ENCODE measurements at regions not wholly inside any gene's neighbourhood (a gene's known extent, or its start where the extent isn't known, plus 50 kb on each side); places are given as distances from the start of the nearest gene placed in this dataset.

GRCh38 chr6:40148882-40149573 lies 214.8 kb upstream of the MOCS1 start:
- ChIA-PET CTCF (no interaction called here), POLR2A (ENCODE audit: low non-redundant PET) (no interaction called here)
- intact Hi-C loops (cut with micrococcal nuclease; ENCODE audit: unreplicated experiment), result no loop called here
- H3K4me1 ChIP-seq (ENCODE audit: insufficient read depth, low read length, poor library complexity, severe bottlenecking), result no peaks in the 10 kb centered on the region
- H3K9me3 ChIP-seq (ENCODE audit: low read depth, low read length, poor library complexity, severe bottlenecking), result no peaks in the 10 kb centered on the region
- H3K4me3 ChIP-seq (ENCODE audit: low read depth, low read length, poor library complexity, severe bottlenecking), result no peak overlapping the region
- H3K27me3 ChIP-seq (replicated peaks; ENCODE audit: insufficient read depth, low read depth, low read length, poor library complexity), result peaks cover 16% of the 10 kb centered on the region
- DNase-seq (ENCODE audit: low spot score), result no peak
- BruUV-seq (replicated peaks), result no TSS peak
- TF ChIP-seq EZH2 (IDR thresholded peaks at IDR 0.05; ENCODE audit: borderline replicate concordance, low read depth, low read length, poor library complexity, severe bottlenecking) (no peak), CTCF (conservative IDR thresholded peaks at IDR 0.05; ENCODE audit: low read depth, low read length) (no peak)
- no peaks in the 10 kb centered on the region for H3K36me3 ChIP-seq (ENCODE audit: insufficient read depth, low read length, poor library complexity, severe bottlenecking)
- no peak overlapping the region for H3K27ac ChIP-seq (ENCODE audit: low read depth, low read length, poor library complexity, severe bottlenecking)

GRCh38 chr6:40146902-40147301 lies 212.6 kb upstream of the MOCS1 start:
- no peak for TF ChIP-seq EZH2 (IDR thresholded peaks at IDR 0.05; ENCODE audit: borderline replicate concordance, low read depth, low read length, poor library complexity, severe bottlenecking)
- no peak for TF ChIP-seq CTCF (conservative IDR thresholded peaks at IDR 0.05; ENCODE audit: low read depth, low read length)
- Histone ChIP-seq H3K9me3 (ENCODE audit: low read depth, low read length, poor library complexity, severe bottlenecking) (no peaks in the 10 kb centered on the region), H3K4me1 (ENCODE audit: insufficient read depth, low read length, poor library complexity, severe bottlenecking) (no peaks in the 10 kb centered on the region), H3K27ac (ENCODE audit: low read depth, low read length, poor library complexity, severe bottlenecking) (no peak overlapping the region), H3K27me3 (replicated peaks; ENCODE audit: insufficient read depth, low read depth, low read length, poor library complexity) (peaks cover 16% of the 10 kb centered on the region), H3K36me3 (ENCODE audit: insufficient read depth, low read length, poor library complexity, severe bottlenecking) (no peaks in the 10 kb centered on the region), H3K4me3 (ENCODE audit: low read depth, low read length, poor library complexity, severe bottlenecking) (no peak overlapping the region)
- CTCF ChIA-PET, result no interaction called here
- POLR2A ChIA-PET (ENCODE audit: low non-redundant PET), result no interaction called here
- intact Hi-C loops (cut with micrococcal nuclease; ENCODE audit: unreplicated experiment), result no loop called here
- no TSS peak for BruUV-seq (replicated peaks)
- no peak for DNase-seq (ENCODE audit: low spot score)

- no peak overlapping the region for H3K4me3 ChIP-seq (ENCODE audit: low read depth, low read length, poor library complexity, severe bottlenecking)
- TF ChIP-seq CTCF (conservative IDR thresholded peaks at IDR 0.05; ENCODE audit: low read depth, low read length) (no peak), EZH2 (IDR thresholded peaks at IDR 0.05; ENCODE audit: borderline replicate concordance, low read depth, low read length, poor library complexity, severe bottlenecking) (no peak)
- H3K4me1 ChIP-seq (ENCODE audit: insufficient read depth, low read length, poor library complexity, severe bottlenecking), result no peaks in the 10 kb centered on the region
- ChIA-PET CTCF (no interaction called here), POLR2A (ENCODE audit: low non-redundant PET) (no interaction called here)
- no peak overlapping the region for H3K27ac ChIP-seq (ENCODE audit: low read depth, low read length, poor library complexity, severe bottlenecking)
- no peaks in the 10 kb centered on the region for H3K9me3 ChIP-seq (ENCODE audit: low read depth, low read length, poor library complexity, severe bottlenecking)
- intact Hi-C loops (cut with micrococcal nuclease; ENCODE audit: unreplicated experiment), result no loop called here
- no peak for DNase-seq (ENCODE audit: low spot score)
- no peaks in the 10 kb centered on the region for H3K36me3 ChIP-seq (ENCODE audit: insufficient read depth, low read length, poor library complexity, severe bottlenecking)
- BruUV-seq (replicated peaks), result no TSS peak
- peaks cover 4% of the 10 kb centered on the region for H3K27me3 ChIP-seq (replicated peaks; ENCODE audit: insufficient read depth, low read depth, low read length, poor library complexity)
Measured at GRCh38 chr6:40139447-40139846, 205.2 kb upstream of the MOCS1 start.

All from A673 (cell line).